Suppressor macrophage (primary cell): ENCODE measurements at regions not wholly inside any gene's neighbourhood (a gene's known extent, or its start where the extent isn't known, plus 50 kb on each side); places are given as distances from the start of the nearest gene placed in this dataset.

Source experiments
- DNase-seq, 4 experiments: peaks; one replicate each; pipeline ENCODE4 v3.0.0-alpha.2; 2020 to 2022

DNA sequence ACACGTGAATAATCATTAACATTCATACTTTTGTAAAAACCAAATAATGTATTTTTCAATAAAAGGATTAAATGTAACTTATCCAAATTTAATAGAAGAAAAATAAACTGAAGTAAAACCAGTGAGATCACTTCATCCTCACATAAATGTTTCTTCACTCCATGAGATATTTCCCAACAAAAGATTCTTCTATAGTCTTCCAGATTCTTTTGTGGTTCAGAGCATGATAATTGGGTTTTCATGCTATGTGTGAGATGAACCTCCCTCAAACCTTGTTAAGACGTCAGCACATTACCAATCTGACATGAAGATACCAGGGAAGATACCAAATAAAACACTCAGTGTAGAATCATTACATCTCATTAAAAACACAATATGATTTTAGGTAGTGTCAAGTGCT, 62.9 kb upstream of the OXGR1 start:
- no peak for DNase-seq

DNA sequence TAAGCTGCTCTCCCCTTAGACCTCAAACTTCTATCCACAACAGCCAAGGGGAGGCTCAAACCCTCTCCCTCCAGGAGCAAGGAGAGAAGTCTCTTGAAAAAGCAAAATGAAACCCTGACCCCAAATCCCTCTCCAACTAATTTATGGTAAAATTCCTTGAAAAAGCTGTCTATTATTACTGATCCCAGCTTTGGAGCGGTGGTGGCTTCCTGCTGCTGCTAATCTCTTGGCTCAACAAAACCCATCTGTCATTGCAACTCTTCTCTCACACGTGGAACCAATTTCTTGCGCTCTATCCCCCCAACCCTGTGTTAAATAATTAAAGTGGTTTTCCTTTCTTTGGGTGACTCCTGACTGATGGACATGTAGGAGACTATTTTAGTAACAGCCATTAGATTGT, 64.1 kb upstream of the OXGR1 start:
- DNase-seq = no peak

DNA sequence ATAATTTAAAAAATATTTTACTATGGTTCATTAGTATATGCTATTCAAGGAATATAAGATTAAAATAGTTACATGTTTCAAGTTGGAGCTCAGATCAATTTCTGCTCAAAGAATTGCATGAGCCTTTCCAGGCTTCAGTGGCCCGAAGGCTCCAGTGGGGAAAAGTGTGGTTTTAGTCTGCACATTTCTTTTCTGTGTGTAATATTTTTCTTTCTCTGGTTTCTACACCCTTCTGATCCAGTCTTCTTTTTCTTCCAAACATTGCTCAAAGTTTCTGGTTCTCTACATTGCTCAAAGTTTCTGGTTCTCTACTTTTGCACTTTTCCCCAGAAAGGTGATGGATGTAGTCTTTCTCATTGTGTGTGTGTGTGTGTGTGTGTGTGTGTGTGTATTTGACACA, 64.7 kb upstream of the OXGR1 start:
- DNase-seq = no peak

DNA sequence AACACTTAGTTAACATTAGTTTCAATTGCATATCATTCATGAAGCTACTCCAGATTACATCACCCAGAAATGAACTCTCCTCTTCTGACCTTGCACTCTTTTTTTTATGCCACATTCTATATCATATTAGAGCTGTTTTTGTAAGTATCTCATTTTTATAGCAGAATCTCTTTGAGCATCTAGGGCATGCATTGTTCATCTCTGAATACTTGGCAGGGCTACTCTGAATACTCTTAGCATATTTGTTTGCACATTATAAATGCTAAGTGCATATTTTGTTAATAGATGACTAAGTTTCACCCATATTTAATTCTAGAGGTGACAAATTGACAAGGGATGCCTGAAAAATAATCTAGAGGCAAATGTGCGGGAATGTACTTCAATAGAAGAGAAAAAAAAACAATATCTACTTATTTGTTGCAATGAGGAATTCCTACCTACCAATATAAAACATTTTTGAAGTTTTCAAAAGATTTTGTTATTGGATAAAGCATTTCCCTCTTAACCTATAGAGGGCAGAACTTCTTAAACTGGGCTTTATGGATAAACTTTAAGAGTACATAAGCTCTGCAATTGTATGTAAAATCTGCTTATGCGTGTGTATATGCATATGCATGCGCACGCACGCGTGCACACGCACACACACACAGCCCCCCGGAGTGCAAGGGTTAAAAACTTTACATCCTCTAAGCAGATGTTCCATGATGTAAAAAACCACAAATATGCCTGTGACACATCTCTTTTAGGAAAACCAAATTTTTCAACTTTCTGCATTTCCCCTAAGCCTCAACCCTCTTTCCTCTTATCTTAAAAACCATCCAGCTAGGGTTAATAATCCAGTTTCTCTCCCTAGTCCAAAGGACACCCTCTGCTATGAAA, 73.0 kb upstream of the OXGR1 start:
- DNase-seq = peak in 1 of 4 experiments; percentile 10

DNA sequence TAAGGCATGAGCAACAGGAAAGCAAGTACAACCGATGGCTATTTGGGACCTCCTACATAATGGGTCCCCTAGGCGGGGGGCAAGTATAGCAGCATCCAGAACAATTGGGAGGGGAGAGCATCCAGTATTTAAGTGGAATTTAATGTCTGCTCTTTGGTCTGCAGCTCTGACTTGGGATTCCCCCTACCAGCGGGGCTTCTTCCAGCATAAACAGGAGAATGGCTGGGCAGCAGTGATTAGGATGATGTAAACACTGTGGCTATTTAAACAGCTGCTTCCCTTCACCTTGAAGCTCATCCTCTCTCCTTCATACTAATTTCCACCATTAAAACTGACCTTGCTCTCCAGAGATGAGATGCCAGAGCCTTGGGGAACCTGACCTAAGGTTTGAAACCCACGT, 73.9 kb upstream of the OXGR1 start:
- DNase-seq = no peak

DNA sequence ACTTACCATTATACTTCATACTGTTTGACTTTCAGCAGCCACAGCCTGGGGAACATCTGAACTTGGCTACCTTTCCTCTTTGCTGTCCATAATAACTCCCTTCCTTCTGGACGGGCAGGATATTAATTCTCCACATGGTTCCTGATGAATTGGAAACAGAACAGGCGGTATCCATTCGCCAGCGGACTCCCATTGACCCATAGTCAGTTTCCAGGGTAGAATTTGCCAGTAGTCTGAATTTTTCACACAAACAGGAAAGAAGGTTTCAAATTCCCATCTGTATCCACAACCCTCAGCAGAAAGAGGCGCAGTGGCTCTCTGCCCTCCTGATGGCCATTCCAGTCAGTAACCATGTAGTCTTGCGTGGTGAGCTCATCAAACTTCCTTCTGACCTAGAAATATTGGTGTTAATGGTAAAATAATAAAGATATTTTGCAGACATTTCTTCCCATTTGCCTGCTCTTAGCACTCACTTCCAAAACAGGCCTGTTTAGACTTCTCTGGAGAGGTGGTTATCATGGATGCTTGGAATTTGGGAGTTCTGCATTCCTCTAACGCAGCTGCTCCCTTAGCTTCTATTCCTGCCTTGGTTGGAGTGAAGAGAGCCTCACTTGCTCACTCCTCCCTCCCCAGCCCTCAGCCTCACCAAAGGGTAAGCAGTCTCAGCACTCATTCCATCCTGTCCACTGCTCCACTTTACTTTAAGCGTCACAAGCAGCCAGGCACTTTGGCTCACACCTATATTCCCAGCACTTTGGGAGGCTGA, 75.0 kb upstream of the OXGR1 start:
- no peak for DNase-seq

DNA sequence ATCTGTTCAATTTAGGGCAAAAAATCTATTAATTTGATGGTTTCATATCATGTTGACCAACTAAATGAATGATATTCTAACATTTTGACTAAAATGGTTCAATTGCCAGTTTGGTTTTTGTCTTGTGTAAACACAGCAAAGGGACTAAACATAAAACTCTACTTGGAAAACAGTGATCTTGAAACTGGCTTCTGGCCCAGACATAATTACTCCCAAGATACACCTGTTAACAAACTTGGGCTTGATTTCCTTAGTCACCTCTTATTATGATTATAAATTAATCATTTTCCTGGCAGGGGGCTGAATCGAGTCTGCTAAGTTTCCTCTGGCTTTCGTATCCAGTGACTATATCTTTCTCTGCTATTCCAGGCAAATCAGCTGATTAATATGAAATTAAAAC, 78.0 kb upstream of the OXGR1 start:
- no peak for DNase-seq

DNA sequence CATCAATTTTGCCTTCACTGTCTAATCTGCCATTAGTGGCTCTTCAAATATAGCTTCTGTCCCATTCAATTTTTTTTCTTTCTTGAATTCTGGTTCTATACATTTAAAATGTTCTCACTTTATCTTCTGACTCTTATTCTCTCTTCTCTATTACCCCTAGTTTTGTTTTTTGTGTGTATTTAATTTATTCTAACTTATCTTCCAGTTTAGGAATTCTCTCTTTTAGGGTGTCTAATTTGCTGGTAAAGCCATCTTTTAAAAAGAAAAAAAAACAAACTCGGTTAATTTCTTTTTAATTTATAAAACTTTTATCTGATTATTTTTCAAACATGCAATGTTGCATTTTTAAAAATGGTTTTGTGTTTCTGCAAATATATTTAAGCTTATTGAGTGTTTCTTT, 80.3 kb upstream of the OXGR1 start:
- no peak for DNase-seq

DNA sequence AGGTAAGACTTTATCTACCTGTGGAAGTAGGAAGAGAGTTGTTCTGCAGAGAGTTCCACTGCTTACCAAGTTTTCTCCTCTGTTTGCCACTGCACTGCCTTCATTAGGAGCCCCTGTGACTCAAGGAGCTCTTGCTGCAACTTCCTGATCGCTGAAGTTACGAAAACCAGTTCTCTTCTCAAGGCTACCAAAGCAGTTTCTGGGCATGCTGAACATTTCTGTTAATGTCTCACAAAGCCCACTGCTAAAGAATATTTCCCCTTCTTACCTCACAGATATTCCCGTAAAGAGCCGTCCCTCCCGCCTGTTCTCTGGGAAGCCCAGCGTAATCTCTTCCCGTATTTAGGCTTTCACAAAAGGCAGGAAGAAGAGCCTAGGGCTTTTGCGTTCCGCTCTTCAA, 82.6 kb upstream of the OXGR1 start:
- peak; percentile 70 to 84 (median 77) for DNase-seq

DNA sequence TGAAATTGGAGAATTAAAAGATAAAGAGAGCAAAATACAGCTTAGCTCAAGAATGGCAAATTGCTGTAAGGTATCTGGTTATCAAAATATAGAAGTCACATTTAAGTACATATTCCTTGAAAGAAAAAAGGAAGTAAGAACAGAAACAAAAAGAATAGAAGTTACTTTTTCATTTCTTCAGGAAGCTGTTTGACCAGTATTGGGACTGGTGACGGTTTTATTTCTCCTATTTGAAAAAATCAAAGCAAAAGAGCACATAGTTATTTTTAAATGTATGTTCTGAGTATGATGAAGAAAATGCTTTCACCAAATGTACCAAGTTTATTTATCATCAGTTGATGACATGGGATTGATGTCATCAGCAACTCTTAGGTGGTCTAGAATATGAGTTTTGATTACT, 83.1 kb upstream of the OXGR1 start:
- DNase-seq = peak in 2 of 4 experiments; percentile 47 to 58

DNA sequence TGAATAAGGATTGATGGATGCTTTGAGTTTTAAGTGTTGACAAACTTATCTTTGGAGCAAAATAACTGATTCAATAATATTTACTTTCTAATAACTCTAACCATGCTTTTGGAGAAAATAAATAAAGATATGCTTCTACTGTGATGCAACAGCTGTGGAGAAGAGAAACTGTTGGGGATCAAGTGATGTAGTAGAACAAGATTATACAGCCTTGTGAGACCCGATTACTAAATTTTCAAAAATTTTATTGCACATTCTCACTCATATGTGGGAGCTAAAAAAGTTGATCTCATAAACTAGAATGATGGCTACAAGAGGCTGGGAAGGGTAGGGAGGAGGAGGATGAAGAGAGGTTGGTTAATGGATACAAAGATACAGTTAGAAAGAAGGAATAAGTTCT, 85.5 kb upstream of the OXGR1 start:
- no peak for DNase-seq

DNA sequence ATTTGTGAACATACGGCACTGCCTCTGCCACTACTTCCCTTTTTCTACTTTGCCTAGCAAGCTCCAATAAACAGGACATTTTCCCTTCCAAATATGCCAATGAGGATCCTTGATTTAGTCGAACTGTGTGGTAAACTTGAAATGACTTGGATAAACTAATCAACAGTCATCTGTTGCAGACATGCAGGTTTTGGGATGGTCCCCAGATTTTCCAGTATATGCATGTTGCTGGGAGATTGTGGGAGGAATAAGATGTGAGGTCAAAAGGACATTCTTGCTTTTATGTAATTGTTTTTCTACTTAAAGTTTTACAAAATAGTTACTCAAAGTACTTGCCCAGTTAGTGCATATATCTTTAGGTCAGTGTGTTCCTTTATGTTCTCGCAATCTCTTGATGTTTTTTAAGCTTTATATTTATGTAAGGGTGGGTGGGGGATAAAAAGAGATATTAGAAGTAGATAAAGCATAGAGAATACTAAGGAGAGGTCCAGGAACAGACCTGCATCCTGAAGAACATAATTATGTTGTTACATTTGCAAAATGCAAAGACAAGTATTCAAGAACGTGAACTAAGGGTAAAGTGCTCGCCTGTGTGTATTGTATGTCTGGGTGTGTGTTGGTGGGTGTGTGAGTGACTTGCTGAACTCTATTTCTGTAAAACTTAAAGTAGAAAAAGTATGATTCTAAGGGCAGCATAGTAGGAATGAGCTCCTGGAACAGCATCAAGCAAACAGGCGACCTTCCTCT, 88.4 kb upstream of the OXGR1 start:
- DNase-seq = peak in 3 of 4 experiments; percentile 18 to 45 (median 39)

DNA sequence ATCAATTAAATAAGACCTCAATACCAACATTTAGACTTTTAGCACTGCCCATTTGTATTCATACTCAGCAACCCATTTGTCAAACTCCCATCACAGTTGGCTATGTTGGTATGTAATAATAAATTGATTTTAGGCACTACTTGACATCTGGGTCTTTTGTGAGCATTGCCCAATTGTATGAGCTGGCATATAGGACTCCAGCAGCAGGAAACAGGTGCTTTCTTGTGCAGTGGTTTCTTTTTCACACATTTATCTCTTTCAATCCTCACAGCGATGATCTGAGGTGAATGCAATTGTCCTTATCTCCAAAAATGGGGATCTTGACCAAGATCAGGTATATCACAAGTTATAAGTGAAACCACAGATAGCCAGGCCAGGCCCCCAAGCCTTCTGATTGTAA, 96.9 kb upstream of the OXGR1 start:
- DNase-seq = no peak

DNA sequence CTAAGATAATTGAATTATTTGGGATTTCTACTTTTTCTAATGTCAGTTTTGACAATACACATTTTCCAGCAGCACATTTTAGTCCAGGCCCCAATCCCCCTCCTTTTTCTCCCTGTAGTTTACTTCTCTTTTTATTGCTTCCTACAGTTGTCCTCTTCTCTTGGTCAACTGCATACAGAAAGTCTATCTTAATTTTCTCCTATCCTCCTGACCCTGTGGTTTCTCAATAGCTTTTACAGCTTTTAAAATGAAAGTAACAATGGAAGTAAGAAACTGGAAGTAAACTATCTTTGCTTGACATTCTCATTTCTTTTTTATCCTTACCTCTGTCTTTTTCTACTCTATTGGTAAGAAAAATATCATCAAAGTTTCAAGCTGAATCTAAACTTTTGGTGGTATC, 106.5 kb upstream of the OXGR1 start:
- DNase-seq = peak; percentile 9 to 71 (median 43)

DNA sequence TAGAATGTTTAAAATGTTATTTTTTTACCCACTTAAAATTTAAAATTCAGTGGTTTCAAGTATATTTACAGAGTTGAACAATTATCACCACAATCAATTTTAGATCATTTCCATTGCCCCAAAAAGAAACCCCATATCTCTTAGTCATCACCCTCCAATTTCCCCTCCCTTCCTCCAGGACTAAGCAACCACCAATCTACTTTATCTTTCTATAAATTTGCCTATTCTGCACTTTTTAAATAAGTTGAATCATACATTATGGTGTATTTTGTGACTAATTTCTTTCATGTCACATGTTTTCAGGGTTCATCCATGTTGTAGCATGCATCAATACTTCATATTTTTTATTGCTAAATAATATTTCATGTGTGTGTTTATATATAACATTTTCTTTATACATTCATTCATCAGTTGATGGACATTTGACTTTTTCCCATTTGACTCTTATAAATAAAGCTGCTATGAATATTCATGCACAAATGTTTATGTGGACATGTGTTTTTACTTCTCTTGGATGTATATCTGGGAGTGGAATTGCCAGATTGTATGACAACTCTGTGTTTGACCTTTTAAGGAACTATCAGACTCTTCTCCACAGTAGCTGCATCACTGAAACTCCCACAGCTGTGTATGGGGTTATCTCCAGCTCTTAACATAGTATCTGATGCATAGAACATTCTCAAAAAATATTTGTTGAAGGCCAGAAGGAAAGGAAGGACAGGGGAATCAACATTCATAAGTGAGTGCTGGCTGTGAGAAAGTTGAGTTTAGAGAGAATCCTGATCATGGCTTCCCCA, 107.8 kb upstream of the OXGR1 start:
- DNase-seq = peak in 1 of 4 experiments; percentile 20

DNA sequence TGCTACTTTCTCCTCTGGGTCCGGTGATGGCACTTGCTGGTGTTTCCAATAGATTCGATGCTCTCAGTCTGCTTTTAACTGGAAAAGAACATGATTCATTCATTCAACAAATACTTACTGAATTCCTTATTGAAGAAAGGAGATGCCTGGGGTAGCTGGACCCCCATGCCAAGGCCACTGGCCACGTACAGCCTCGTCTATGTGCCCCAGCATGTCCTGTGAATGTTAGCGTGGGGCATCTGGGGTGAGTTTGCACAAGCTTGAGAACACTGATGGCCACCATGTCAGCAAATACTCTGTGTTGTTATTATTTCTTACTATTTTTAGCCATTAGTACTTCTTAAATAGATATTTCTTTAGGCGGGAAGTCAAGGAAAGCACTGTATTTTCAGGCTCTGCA, 112.0 kb upstream of the OXGR1 start:
- DNase-seq = no peak

DNA sequence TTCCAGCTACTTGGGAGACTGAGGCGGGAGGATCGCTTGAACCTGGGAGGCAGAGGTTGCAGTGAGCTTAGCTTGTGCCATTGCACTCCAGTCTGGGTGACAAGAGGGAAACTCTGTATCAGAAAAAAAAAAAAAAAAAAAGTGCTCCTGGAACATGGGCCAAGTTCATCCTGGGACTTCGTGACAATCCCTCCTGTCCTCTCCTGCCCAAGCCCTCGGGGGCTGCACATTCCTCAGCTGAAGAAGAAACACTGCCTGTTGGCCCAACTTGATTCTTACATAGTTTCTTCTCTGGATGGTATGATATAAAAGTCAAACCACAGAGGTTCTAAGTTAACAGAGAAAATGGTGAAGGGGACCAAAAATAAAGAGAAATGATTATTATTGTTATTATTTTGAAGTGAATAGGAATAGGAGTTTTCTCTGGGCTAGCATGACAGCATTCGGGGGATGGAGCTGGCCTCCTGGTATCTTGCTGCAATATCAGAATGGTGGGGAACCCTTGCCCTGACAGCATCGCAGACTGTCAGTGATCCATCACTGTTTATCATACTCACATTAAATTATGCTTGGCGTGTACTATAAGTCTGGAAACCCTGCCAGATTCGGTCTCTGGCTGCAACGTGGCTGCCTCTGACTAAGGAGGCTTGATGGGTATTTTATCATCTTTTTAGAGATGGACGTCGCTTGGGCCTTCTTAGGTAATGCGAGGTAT, 113.7 kb upstream of the OXGR1 start:
- DNase-seq = no peak

DNA sequence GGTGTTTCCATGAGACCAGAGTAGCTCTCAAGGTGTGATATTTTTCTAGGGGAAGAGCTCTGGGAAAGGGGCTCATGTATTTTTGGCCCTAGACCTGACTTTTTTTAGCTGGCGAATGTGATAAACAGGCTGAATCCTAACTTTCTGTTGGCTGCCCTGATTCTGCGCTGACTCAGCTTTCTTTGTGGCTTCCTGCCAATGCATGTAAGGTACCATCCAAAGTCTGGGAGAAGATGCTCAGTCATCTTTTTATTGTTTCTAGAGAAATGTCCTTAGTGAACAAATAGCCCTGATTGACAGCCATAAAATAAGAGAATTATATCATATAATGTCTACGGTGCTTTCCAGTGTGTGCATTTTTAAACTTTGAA, 113.6 kb upstream of the MBNL2 start:
- no peak for DNase-seq

DNA sequence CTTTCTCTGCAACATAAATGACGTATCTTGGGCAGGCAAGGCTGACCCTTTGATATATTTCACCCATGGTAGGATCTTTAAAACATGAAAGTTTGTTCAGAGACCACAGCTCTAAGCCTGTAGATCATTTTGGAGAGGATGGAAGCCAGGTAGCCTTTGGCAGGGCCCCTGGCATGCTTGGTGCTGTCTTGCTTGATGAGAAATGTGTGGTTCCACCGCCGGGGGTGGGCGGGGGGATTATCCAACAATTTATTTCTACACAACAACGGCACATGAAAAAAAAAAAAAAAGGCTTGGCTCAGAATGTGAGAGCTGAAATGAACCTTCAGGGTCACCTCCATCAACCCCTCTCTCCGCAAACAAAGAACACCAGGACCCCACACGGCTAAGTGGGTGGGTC, 112.9 kb upstream of the MBNL2 start:
- no peak for DNase-seq

DNA sequence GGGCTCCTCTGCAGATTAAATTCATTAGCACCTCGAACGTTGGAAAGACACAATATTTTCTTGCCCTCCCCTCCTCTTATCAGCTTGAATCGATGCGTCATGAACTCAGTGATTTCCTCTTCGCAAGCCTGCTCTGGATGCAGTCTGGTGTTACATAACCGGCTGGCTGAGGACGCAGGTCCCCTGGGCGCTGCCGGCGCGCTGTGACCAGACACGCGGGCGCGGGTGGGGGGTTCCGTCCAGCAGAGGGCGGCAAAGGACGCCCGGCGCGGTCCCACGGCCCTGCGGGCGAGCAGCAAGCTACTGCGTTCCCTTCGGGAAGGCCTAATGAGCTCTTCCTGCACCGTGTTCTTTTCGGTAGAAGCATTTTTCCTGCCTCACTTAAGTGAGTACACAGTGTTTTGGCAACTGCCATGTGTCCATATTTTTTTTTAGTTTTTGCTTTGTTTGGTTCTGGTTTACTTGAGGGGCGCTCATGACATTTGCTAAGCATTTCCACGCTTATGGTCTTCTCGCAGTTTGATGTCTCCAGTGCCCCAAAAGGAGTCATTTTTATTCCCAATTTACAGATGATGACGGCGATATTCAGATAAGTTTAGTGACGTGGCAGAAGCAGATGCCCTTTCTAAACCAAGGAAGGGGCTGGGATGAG, 112.2 kb upstream of the MBNL2 start:
- DNase-seq = peak; percentile 90 to 95 (median 94)

DNA sequence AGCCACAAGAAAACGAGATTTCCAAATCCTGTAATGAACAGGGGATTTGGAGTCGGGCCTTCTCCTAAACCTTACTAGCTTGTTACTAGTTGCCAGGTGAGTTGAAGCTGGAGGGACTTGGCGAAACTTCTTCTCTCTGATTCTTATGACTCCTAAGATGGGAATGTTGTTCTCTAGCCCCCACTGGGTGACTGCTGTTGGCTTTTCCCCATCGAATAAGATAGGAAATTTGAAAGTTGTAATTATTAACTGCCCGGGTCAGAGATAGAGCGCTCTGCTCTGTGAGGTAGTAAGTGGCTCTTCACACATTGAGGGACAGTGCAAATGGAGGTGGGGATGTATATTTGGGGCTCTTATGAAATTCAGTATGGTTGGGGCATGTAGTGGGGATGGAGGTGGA, 111.2 kb upstream of the MBNL2 start:
- DNase-seq = no peak
